Smooth muscle cell (in vitro differentiated cells): ENCODE measurements at regions not wholly inside any gene's neighbourhood (a gene's known extent, or its start where the extent isn't known, plus 50 kb on each side); places are given as distances from the start of the nearest gene placed in this dataset.

Experiments used
- DNase-seq: peaks from one replicate; lab custom pipeline; 2025; ENCODE audit not compliant: unreplicated experiment; lab: John Stamatoyannopoulos, UW
- H2AFZ ChIP-seq: fragments of 200-600 bp; sonication (generic); 2 replicates; pipeline ENCODE4 v1.6.0; 2016; ENCODE audit warnings: antibody characterized with exemption, low read depth, mild to moderate bottlenecking
- H3F3A ChIP-seq: fragments of 200-600 bp; sonication (generic); 2 replicates; pipeline ENCODE4 v1.6.0; 2017; ENCODE audit warnings: antibody characterized with exemption, low read depth
- H3K27ac ChIP-seq: fragments of 200-600 bp; sonication (generic); 2 replicates; pipeline ENCODE4 v1.5.1; 2016; ENCODE audit warnings: low read depth, mild to moderate bottlenecking
- H3K27me3 ChIP-seq: fragments of 200-600 bp; sonication (generic); 2 replicates; pipeline ENCODE4 v1.6.1; 2016; ENCODE audit warnings: low read depth, mild to moderate bottlenecking
- H3K36me3 ChIP-seq: fragments of 200-600 bp; sonication (generic); 2 replicates; pipeline ENCODE4 v1.5.1; 2016; ENCODE audit warnings: low read depth
- H3K4me1 ChIP-seq: fragments of 200-600 bp; sonication (generic); 2 replicates; pipeline ENCODE4 v1.5.1; 2016; ENCODE audit warnings: low read depth
- H3K4me2 ChIP-seq: fragments of 200-600 bp; sonication (generic); 2 replicates; pipeline ENCODE4 v1.6.0; 2016; ENCODE audit warnings: mild to moderate bottlenecking
- H3K4me3 ChIP-seq: fragments of 200-600 bp; sonication (generic); 2 replicates; pipeline ENCODE4 v1.5.1; 2016; ENCODE audit warnings: mild to moderate bottlenecking
- H3K79me2 ChIP-seq: fragments of 200-600 bp; sonication (generic); 2 replicates; pipeline ENCODE4 v1.6.0; 2016; ENCODE audit warnings: low read depth, mild to moderate bottlenecking
- H3K9ac ChIP-seq: fragments of 200-600 bp; sonication (generic); 2 replicates; pipeline ENCODE4 v1.6.0; 2016; ENCODE audit warnings: low read depth
- H3K9me3 ChIP-seq: fragments of 200-600 bp; sonication (generic); replicated peaks from 2 replicates; pipeline ENCODE4 v1.5.1; 2016; ENCODE audit warnings: low read depth
- H4K20me1 ChIP-seq: fragments of 200-600 bp; sonication (generic); 2 replicates; pipeline ENCODE4 v1.6.0; 2016; ENCODE audit warnings: low read depth
- WGBS: methylation state at CpG from one replicate; pipeline ENCODE4 v1.1.7; 2016; ENCODE audit warnings: low lambda C conversion rate; 5-methylcytosine and 5-hydroxymethylcytosine counted together
- TF ChIP-seq, protein P1 (sequence below): fragments of 200-600 bp; sonication (generic); IDR thresholded peaks from 2 replicates; pipeline ENCODE4 v1.5.1; 2017; ENCODE audit warnings: borderline replicate concordance, mild to moderate bottlenecking, antibody characterized with exemption; ENCODE audit not compliant: insufficient read depth, poor library complexity, severe bottlenecking

DNA sequence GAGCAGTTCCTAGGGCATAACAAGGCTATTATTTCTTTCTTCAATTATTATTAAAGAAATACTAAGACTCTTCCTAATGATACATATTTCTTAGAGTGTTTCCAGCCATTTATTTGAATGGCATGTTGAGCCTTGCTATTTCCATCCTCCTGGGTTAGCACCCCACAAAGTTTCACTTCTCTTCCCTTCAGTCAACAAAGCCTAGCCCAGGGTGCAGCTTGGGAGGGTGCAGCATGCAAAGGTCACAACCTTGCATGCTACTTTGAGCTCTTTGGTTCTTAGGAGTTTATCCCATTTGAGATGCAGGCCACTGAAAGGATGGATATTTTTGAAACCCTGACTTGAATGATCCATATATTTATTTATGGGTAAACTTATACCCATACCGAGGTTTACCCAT, 454.4 kb upstream of the MEIS1 start:
- H2AFZ ChIP-seq, result no peak overlapping the region
- 96% methylated on average over 1 of the region's 1 CpG for WGBS
- H3K9ac ChIP-seq, result no peak overlapping the region
- TF ChIP-seq, protein P1, sequence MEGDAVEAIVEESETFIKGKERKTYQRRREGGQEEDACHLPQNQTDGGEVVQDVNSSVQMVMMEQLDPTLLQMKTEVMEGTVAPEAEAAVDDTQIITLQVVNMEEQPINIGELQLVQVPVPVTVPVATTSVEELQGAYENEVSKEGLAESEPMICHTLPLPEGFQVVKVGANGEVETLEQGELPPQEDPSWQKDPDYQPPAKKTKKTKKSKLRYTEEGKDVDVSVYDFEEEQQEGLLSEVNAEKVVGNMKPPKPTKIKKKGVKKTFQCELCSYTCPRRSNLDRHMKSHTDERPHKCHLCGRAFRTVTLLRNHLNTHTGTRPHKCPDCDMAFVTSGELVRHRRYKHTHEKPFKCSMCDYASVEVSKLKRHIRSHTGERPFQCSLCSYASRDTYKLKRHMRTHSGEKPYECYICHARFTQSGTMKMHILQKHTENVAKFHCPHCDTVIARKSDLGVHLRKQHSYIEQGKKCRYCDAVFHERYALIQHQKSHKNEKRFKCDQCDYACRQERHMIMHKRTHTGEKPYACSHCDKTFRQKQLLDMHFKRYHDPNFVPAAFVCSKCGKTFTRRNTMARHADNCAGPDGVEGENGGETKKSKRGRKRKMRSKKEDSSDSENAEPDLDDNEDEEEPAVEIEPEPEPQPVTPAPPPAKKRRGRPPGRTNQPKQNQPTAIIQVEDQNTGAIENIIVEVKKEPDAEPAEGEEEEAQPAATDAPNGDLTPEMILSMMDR, result no peak
- no peaks in the 10 kb centered on the region for H3K4me1 ChIP-seq
- H3K36me3 ChIP-seq, result no peaks in the 10 kb centered on the region
- H4K20me1 ChIP-seq, result no peaks in the 10 kb centered on the region
- H3K79me2 ChIP-seq, result no peaks in the 10 kb centered on the region
- no peak overlapping the region for H3K27ac ChIP-seq
- H3K27me3 ChIP-seq, result no peaks in the 10 kb centered on the region
- H3K9me3 ChIP-seq, result no peaks in the 10 kb centered on the region
- DNase-seq, result no peak
- no peak overlapping the region for H3K4me2 ChIP-seq
- no peak overlapping the region for H3K4me3 ChIP-seq
- H3F3A ChIP-seq, result no peaks in the 10 kb centered on the region

DNA sequence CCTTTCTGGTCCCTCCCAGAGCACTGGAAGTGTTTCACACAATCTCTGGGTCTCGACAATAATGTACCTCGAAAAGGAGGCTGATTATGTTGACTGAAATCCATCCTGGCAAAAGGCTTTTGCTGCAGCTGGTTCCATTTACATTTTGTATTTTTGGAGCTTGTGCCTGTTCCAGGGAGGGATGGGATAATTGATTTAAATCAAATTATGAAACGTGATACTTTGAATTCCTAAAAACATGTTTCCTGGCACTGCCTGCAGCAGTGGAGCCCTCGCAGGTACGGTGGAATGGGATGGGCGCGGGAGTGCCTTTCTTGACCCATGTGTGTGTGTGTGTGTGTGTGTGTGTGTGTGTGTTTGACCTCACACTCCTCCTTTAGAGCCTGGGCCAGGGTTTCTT, 455.5 kb upstream of the MEIS1 start:
- no peak overlapping the region for H3K27ac ChIP-seq
- H3F3A ChIP-seq, result no peaks in the 10 kb centered on the region
- WGBS, result 95% methylated on average over 7 of the region's 7 CpGs
- H3K9ac ChIP-seq, result no peak overlapping the region
- DNase-seq, result no peak
- no peaks in the 10 kb centered on the region for H3K4me1 ChIP-seq
- no peaks in the 10 kb centered on the region for H3K9me3 ChIP-seq
- H3K79me2 ChIP-seq, result no peaks in the 10 kb centered on the region
- no peak overlapping the region for H3K4me2 ChIP-seq
- TF ChIP-seq, protein P1, result no peak
- no peaks in the 10 kb centered on the region for H4K20me1 ChIP-seq
- no peaks in the 10 kb centered on the region for H3K36me3 ChIP-seq
- H3K4me3 ChIP-seq, result no peak overlapping the region
- no peaks in the 10 kb centered on the region for H3K27me3 ChIP-seq
- H2AFZ ChIP-seq, result no peak overlapping the region

DNA sequence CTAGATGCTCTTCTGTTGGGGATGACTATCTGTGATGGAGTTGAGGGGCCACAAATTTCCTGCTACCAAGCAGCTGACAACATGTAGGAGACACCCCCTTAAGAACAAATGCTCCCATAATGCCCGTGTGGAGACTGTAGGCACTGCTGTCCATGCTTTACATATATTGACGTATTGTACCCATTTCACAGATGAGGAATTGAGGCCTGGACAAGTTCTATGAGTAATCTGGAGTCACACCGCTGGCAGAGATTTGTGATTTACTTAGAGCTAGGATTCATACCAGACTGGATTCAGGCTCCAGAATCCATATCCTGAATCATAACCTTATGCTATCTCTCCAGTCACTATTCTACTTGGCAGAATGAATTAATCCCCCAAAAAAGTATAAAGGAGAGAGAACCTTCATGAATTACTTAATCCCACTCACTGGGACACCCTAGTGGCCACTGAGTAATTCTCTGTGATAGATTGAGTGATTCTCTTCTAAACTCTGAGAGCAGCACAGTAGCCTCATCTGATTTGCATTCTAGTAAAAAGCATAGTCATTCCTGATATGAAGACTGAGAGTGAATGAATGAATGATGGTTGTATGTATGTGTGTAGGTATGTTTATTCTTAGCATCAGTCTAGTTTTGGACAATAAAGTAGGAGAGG, 460.7 kb upstream of the MEIS1 start:
- Histone ChIP-seq H3K9ac (no peak overlapping the region), H3K4me2 (no peak overlapping the region)
- 94% methylated on average over 3 of the region's 3 CpGs for WGBS

More for the DNA sequence above, 460.7 kb upstream of the MEIS1 start:
- DNase-seq, result no peak
- Histone ChIP-seq H4K20me1 (no peaks in the 10 kb centered on the region), H3K79me2 (no peaks in the 10 kb centered on the region), H3K9me3 (no peaks in the 10 kb centered on the region), H2AFZ (no peak overlapping the region), H3K27me3 (no peaks in the 10 kb centered on the region), H3K36me3 (no peaks in the 10 kb centered on the region), H3F3A (no peaks in the 10 kb centered on the region), H3K27ac (no peak overlapping the region), H3K4me1 (no peaks in the 10 kb centered on the region), H3K4me3 (no peak overlapping the region)
- TF ChIP-seq, protein P1, result peak; percentile 5
